Effector memory CD8-positive, alpha-beta T cell (primary cell): ENCODE measurements at regions not wholly inside any gene's neighbourhood (a gene's known extent, or its start where the extent isn't known, plus 50 kb on each side); places are given as distances from the start of the nearest gene placed in this dataset.

Experiments used
- ATAC-seq: fragments of 150-1000 bp; cut with Tn5 transposase; replicated peaks from 2 replicates; pipeline ENCODE4 v1.10.0; 2021; ENCODE audit warnings: mild to moderate bottlenecking, moderate library complexity
- DNase-seq, 3 experiments: peaks; one replicate each; pipeline ENCODE4 v3.0.0; 2021
- H3K27ac Mint-ChIP-seq, 2 donors: one replicate each; pipeline ENCODE4 v1.8.0; 2022; ENCODE audit warnings: mild to moderate bottlenecking in 2 of 2, mixed read lengths in 2 of 2, moderate library complexity in 2 of 2
- H3K27me3 Mint-ChIP-seq, 2 donors: one replicate each; pipeline ENCODE4 v1.8.0; 2022; ENCODE audit warnings: mixed read lengths in 2 of 2
- H3K36me3 Mint-ChIP-seq: one replicate; pipeline ENCODE4 v1.8.0; 2022; ENCODE audit warnings: mild to moderate bottlenecking, moderate library complexity, mixed read lengths; ENCODE audit not compliant: insufficient read depth
- H3K4me1 Mint-ChIP-seq, 2 donors: one replicate each; pipeline ENCODE4 v1.8.0; 2022; ENCODE audit warnings: low read depth in 2 of 2, mixed read lengths in 2 of 2
- H3K4me3 Mint-ChIP-seq, 2 donors: one replicate each; pipeline ENCODE4 v1.8.0; 2022; ENCODE audit warnings: mild to moderate bottlenecking in 2 of 2, mixed read lengths in 2 of 2, moderate library complexity in 2 of 2
- H3K9me3 Mint-ChIP-seq, 2 donors: one replicate each; pipeline ENCODE4 v1.8.0; 2022; ENCODE audit warnings: mixed read lengths in 2 of 2

- no peaks in the 10 kb centered on the region for H3K9me3 Mint-ChIP-seq
- ATAC-seq (no peak), DNase-seq (no peak)
- no peak overlapping the region for H3K4me3 Mint-ChIP-seq
- H3K27me3 Mint-ChIP-seq, result peaks cover 11 to 12% of the 10 kb centered on the region in 2 donors
- H3K36me3 Mint-ChIP-seq, result no peaks in the 10 kb centered on the region
- H3K27ac Mint-ChIP-seq, result no peak overlapping the region
- H3K4me1 Mint-ChIP-seq, result no peaks in the 10 kb centered on the region
Observed at GRCh38 chr2:221006084-221006483, 566.0 kb downstream of the EPHA4 start.

GRCh38 chr2:221016551-221016950, 555.6 kb downstream of the EPHA4 start:
- Mint-ChIP-seq H3K27ac (no peak overlapping the region), H3K27me3 (peaks cover 0 to 8% of the 10 kb centered on the region in 2 donors), H3K4me1 (no peaks in the 10 kb centered on the region), H3K9me3 (no peaks in the 10 kb centered on the region), H3K36me3 (peaks cover 3% of the 10 kb centered on the region), H3K4me3 (no peak overlapping the region)
- no peak for ATAC-seq
- DNase-seq, result no peak

- no peaks in the 10 kb centered on the region for H3K4me1 Mint-ChIP-seq
- DNase-seq (no peak), ATAC-seq (no peak)
- H3K27ac Mint-ChIP-seq, result no peak overlapping the region
- H3K9me3 Mint-ChIP-seq, result no peaks in the 10 kb centered on the region
- H3K4me3 Mint-ChIP-seq, result no peak overlapping the region
- H3K36me3 Mint-ChIP-seq, result peaks cover 3% of the 10 kb centered on the region
- peaks cover 8 to 17% of the 10 kb centered on the region in 2 donors for H3K27me3 Mint-ChIP-seq
Observed at GRCh38 chr2:221018262-221018661, 553.8 kb downstream of the EPHA4 start.

- Mint-ChIP-seq H3K36me3 (peaks cover 3% of the 10 kb centered on the region), H3K27me3 (peaks cover 10 to 25% of the 10 kb centered on the region in 2 donors), H3K9me3 (no peaks in the 10 kb centered on the region), H3K27ac (no peak overlapping the region), H3K4me3 (no peak overlapping the region), H3K4me1 (no peaks in the 10 kb centered on the region)
- ATAC-seq (no peak), DNase-seq (no peak)
Observed at GRCh38 chr2:221019668-221020067, 552.4 kb downstream of the EPHA4 start.

- peaks cover 10 to 45% of the 10 kb centered on the region in 2 donors for H3K27me3 Mint-ChIP-seq
- no peaks in the 10 kb centered on the region for H3K9me3 Mint-ChIP-seq
- no peak overlapping the region for H3K27ac Mint-ChIP-seq
- ATAC-seq (no peak), DNase-seq (no peak)
- peaks cover 3% of the 10 kb centered on the region for H3K36me3 Mint-ChIP-seq
- no peak overlapping the region for H3K4me3 Mint-ChIP-seq
- no peaks in the 10 kb centered on the region for H3K4me1 Mint-ChIP-seq
Observed at GRCh38 chr2:221022554-221022953, 549.5 kb downstream of the EPHA4 start.

GRCh38 chr2:221025398-221025797, 546.7 kb downstream of the EPHA4 start:
- Mint-ChIP-seq H3K27me3 (peaks cover 10 to 39% of the 10 kb centered on the region in 2 donors), H3K4me1 (no peaks in the 10 kb centered on the region), H3K27ac (no peak overlapping the region), H3K36me3 (no peaks in the 10 kb centered on the region), H3K4me3 (no peak overlapping the region), H3K9me3 (no peaks in the 10 kb centered on the region)
- ATAC-seq (no peak), DNase-seq (no peak)

GRCh38 chr2:221034026-221034701, 537.9 kb downstream of the EPHA4 start:
- DNase-seq, result no peak
- H3K9me3 Mint-ChIP-seq, result no peaks in the 10 kb centered on the region
- H3K27ac Mint-ChIP-seq, result no peak overlapping the region
- no peak for ATAC-seq
- H3K4me3 Mint-ChIP-seq, result no peak overlapping the region
- H3K36me3 Mint-ChIP-seq, result no peaks in the 10 kb centered on the region
- no peaks in the 10 kb centered on the region for H3K4me1 Mint-ChIP-seq
- peaks cover 12 to 26% of the 10 kb centered on the region in 2 donors for H3K27me3 Mint-ChIP-seq

GRCh38 chr2:221034973-221035372, 537.1 kb downstream of the EPHA4 start:
- H3K4me3 Mint-ChIP-seq, result no peak overlapping the region
- ATAC-seq (no peak), DNase-seq (no peak)
- H3K36me3 Mint-ChIP-seq, result no peaks in the 10 kb centered on the region
- H3K27ac Mint-ChIP-seq, result no peak overlapping the region
- peaks cover 12 to 26% of the 10 kb centered on the region in 2 donors for H3K27me3 Mint-ChIP-seq
- no peaks in the 10 kb centered on the region for H3K4me1 Mint-ChIP-seq
- no peaks in the 10 kb centered on the region for H3K9me3 Mint-ChIP-seq

GRCh38 chr2:221042926-221043325, 529.2 kb downstream of the EPHA4 start:
- ATAC-seq (no peak), DNase-seq (no peak)
- H3K4me3 Mint-ChIP-seq, result no peak overlapping the region
- H3K4me1 Mint-ChIP-seq, result no peaks in the 10 kb centered on the region
- peaks cover 0 to 9% of the 10 kb centered on the region in 2 donors for H3K27me3 Mint-ChIP-seq
- H3K9me3 Mint-ChIP-seq, result no peaks in the 10 kb centered on the region
- no peak overlapping the region for H3K27ac Mint-ChIP-seq
- H3K36me3 Mint-ChIP-seq, result no peaks in the 10 kb centered on the region

- no peak overlapping the region for H3K4me3 Mint-ChIP-seq
- peaks cover 0 to 9% of the 10 kb centered on the region in 2 donors for H3K27me3 Mint-ChIP-seq
- H3K9me3 Mint-ChIP-seq, result no peaks in the 10 kb centered on the region
- ATAC-seq, result no peak
- H3K27ac Mint-ChIP-seq, result no peak overlapping the region
- H3K36me3 Mint-ChIP-seq, result no peaks in the 10 kb centered on the region
- DNase-seq, result no peak
- no peaks in the 10 kb centered on the region for H3K4me1 Mint-ChIP-seq
Observed at GRCh38 chr2:221044781-221045180, 527.3 kb downstream of the EPHA4 start.

- no peak for ATAC-seq
- Mint-ChIP-seq H3K27me3 (peaks cover 0 to 9% of the 10 kb centered on the region in 2 donors), H3K4me3 (no peak overlapping the region), H3K4me1 (no peaks in the 10 kb centered on the region), H3K36me3 (no peaks in the 10 kb centered on the region), H3K9me3 (no peaks in the 10 kb centered on the region), H3K27ac (no peak overlapping the region)
- DNase-seq, result no peak
Observed at GRCh38 chr2:221050020-221050795, 521.9 kb downstream of the EPHA4 start.

- no peak for DNase-seq
- H3K27ac Mint-ChIP-seq, result no peak overlapping the region
- no peaks in the 10 kb centered on the region for H3K4me1 Mint-ChIP-seq
- no peak overlapping the region for H3K4me3 Mint-ChIP-seq
- H3K27me3 Mint-ChIP-seq, result peaks cover 0 to 9% of the 10 kb centered on the region in 2 donors
- no peak for ATAC-seq
- H3K9me3 Mint-ChIP-seq, result no peaks in the 10 kb centered on the region
- H3K36me3 Mint-ChIP-seq, result no peaks in the 10 kb centered on the region
Observed at GRCh38 chr2:221051162-221051561, 520.9 kb downstream of the EPHA4 start.

GRCh38 chr2:221060376-221060775, 511.7 kb downstream of the EPHA4 start:
- peaks cover 19 to 42% of the 10 kb centered on the region in 2 donors for H3K27me3 Mint-ChIP-seq
- no peaks in the 10 kb centered on the region for H3K4me1 Mint-ChIP-seq
- no peaks in the 10 kb centered on the region for H3K36me3 Mint-ChIP-seq
- H3K9me3 Mint-ChIP-seq, result no peaks in the 10 kb centered on the region
- H3K4me3 Mint-ChIP-seq, result no peak overlapping the region
- no peak overlapping the region for H3K27ac Mint-ChIP-seq
- no peak for DNase-seq
- ATAC-seq, result no peak

GRCh38 chr2:221063568-221063967, 508.5 kb downstream of the EPHA4 start:
- ATAC-seq (no peak), DNase-seq (no peak)
- Mint-ChIP-seq H3K27ac (no peak overlapping the region), H3K9me3 (no peaks in the 10 kb centered on the region), H3K27me3 (peaks cover 19 to 37% of the 10 kb centered on the region in 2 donors), H3K4me1 (no peaks in the 10 kb centered on the region), H3K4me3 (no peak overlapping the region), H3K36me3 (no peaks in the 10 kb centered on the region)
